KOPT-K1 (cell line): ENCODE measurements at regions not wholly inside any gene's neighbourhood (a gene's known extent, or its start where the extent isn't known, plus 50 kb on each side); places are given as distances from the start of the nearest gene placed in this dataset.
"Not testable (repeated sequence)": the region's sequence is repeated elsewhere in the genome, so short reads cannot be mapped to it uniquely, and the experiment has no call there.

Source experiments
- H3K27ac ChIP-seq: fragments of 200-600 bp; sonication (generic); 2 replicates; pipeline ENCODE4 v1.5.1; 2016; ENCODE audit warnings: antibody characterized with exemption, mild to moderate bottlenecking, low read depth, low read length; ENCODE audit not compliant: poor library complexity, severe bottlenecking
- H3K36me3 ChIP-seq: fragments of 200-600 bp; sonication (generic); 2 replicates; pipeline ENCODE4 v1.5.1; 2017; ENCODE audit warnings: antibody characterized with exemption, mild to moderate bottlenecking, low read length, moderate library complexity; ENCODE audit not compliant: insufficient read depth
- H3K9me3 ChIP-seq: fragments of 200-600 bp; sonication (generic); 2 replicates; pipeline ENCODE4 v1.5.1; 2017; ENCODE audit warnings: antibody characterized with exemption, low read length, mild to moderate bottlenecking; ENCODE audit not compliant: insufficient read depth, poor library complexity, severe bottlenecking

DNA sequence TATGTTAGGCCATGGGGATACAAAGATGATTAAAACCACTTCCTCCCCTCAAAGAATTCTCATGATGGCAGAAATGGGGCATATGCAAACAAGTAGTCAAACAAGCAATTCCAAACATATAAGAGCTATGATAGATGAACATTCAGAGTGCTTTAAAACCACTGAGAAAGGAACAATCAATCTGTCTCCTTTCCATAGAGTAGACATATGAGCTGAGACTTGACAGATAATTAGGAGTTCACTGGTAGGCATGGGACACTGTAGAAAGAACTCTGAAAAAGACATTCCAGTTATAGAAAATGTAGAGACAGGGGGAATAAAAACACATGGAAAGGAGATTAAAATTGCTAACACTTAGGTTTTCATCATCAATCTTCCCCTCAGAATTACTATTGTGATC is 372.8 kb downstream of the KLHL4 start:
- Histone ChIP-seq H3K36me3 (no peaks in the 10 kb centered on the region), H3K9me3 (no peaks in the 10 kb centered on the region), H3K27ac (no peak overlapping the region)

DNA sequence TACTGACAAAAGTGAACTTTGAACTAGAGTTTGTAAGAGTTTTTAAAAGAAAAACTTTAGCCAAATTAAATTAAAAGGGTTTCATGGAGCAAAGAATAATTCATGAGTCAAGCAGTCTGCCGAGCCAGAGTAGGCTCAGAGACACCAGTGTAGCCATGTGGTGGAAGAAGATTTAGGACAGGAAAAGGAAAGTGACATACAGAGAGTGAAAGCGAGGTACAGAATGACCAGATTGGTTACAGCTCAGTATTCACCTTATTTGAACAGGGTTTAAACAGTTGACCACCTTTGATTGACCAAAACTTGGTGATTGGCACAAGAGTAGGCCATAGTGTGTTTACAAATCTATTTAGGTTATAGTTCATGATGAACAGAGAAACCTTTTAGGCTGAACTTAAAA is 377.8 kb downstream of the KLHL4 start:
- H3K9me3 ChIP-seq, result no peaks in the 10 kb centered on the region
- H3K27ac ChIP-seq, result no peak overlapping the region

DNA sequence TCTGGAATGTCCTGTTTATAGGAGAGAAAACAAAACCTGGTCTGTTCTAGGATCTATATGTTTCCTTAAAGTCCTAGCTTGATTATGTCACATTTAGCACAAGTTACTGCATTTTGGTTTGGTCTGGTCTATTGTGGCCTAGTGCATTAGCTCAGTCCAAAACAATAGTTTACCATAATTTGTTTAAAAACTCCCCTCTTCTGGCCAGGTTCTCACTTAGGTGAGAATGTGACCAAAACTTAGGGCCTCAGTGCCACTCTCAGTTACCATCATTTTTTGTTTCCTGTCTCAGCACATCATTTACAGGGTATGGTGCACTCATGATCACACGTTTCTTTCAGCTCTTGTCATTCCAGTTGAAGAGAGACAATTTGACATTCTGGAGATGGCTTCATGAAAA is 378.5 kb downstream of the KLHL4 start:
- Histone ChIP-seq H3K9me3 (no peaks in the 10 kb centered on the region), H3K27ac (no peak overlapping the region), H3K36me3 (no peaks in the 10 kb centered on the region)

More for the DNA sequence above, 377.8 kb downstream of the KLHL4 start:
- H3K36me3 ChIP-seq, result no peaks in the 10 kb centered on the region

DNA sequence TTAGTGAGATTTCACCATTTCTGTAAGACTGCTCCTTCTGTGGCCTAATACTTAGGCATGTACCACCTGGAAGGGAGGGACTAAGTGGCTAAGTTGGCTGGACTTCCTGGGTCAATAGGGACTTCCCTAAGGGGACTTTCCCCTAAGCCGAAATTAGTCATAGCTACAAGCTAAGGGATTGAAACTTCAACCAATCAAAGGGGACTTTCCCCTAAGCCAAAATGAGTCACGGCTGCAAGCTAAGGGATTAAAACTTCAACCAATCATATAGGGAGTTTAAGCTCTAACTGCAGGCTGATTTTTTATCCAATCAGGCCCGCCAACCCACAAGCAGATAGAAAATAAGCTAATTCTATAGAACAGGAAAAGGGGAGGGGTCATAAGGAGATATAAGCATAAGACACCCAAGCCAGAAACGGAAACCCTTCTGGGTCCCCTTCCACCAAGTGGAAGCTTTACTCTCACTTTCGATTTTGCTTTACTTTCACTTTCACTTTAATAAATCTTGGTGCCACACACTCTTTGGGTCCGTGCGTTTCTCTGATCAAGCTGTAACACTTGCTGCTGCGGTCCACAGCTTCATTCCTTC is 382.8 kb downstream of the KLHL4 start:
- no peaks in the 10 kb centered on the region for H3K36me3 ChIP-seq
- no peaks in the 10 kb centered on the region for H3K9me3 ChIP-seq
- H3K27ac ChIP-seq, result no peak overlapping the region

DNA sequence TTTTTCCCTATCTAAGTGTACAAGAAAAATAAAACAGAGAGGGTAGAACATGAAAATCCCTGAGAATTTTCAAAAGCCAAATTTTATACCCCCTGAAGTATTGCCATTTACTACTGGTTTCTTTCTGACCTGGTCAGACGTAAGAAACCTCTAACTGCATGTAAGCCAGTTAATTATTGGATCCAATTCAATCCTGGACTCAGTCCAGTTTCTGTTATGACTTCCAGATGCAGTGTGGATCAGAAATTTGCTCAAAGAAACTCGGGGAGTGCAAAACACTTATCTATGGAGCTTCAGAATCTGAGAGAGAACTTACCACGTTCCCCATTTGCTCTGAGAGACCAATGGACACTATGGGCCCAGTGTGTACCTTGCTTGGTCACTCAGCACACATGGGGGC is 383.5 kb downstream of the KLHL4 start:
- Histone ChIP-seq H3K36me3 (no peaks in the 10 kb centered on the region), H3K27ac (no peak overlapping the region), H3K9me3 (no peaks in the 10 kb centered on the region)

DNA sequence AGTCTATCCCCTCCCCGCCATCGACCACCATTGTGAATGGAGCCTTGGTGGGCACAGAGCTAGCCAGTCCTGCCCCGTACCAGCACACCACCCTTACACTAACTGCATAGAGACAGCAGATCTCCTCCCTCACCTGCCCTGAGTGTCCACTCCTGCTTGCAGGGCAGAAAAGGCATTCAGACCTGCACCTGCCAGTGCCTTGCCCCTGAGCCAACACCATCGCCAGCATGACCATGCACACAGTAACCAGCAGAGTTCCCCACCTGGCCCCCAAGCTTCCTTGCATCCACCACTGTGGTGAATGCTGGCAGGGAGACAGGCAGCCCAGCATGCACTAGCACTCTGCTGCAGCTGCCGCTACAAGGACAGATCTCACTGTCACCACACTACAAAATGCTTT is 397.1 kb downstream of the KLHL4 start:
- no peaks in the 10 kb centered on the region for H3K9me3 ChIP-seq
- no peaks in the 10 kb centered on the region for H3K36me3 ChIP-seq
- no peak overlapping the region for H3K27ac ChIP-seq

DNA sequence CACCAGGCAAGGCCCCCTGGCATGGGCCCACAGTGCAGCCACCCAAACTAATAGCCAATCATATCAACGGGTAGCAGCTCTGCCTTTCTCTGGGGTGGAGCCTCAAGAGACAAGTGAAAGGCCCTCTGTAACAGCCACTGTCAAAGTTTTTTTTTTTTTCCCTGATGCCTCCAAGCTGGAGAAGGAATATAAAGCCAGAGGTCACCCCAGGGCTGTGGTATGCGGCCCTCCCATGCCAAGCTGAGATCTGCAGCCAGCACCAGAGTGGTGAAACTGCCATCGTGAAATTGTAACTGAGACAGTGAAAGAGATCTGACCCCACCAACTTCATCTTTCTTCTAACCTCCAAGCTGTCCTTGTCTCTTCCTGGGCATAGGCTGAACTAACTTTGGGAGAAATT is 407.0 kb downstream of the KLHL4 start:
- no peak overlapping the region for H3K27ac ChIP-seq
- H3K36me3 ChIP-seq, result no peaks in the 10 kb centered on the region
- no peaks in the 10 kb centered on the region for H3K9me3 ChIP-seq

DNA sequence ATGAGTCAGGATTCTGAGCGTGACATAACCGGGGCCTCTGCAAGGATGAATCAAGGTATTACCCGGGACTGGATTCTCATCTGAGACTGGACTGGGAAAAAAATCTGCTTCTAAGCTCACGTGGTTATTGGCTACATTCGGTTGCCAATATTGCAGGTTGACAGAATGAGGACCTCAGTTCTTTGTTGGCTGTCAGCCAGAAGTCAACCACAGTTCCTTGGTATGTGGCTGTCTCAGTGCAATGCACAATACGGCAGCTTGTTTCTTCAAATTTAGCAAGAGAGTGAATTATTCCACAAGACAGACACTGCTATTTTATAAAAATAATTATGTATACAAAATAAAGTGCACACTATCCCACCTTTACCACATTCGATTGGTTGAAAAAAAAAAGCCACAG is 424.2 kb downstream of the KLHL4 start:
- Histone ChIP-seq H3K36me3 (no peaks in the 10 kb centered on the region), H3K9me3 (no peaks in the 10 kb centered on the region), H3K27ac (no peak overlapping the region)

DNA sequence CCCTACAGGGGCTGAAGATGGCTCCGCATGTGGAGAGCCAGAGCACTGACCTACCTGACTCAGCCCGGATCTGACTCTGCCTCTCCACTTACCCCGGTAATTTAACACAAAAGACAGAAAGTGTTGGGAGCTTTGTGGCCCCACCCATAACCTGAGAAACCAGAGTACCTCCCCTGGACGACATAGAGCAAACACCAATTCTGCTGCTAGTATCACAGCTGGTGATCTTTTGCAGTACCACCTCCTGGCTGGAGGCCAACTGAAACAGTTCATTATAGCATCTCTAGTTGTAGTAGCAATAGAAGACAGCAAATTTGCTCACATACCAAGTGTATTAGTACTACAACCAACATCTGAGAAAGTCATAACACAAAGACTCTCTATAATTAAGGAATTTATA is 443.9 kb downstream of the KLHL4 start:
- Histone ChIP-seq H3K27ac (no peak overlapping the region), H3K9me3 (no peaks in the 10 kb centered on the region), H3K36me3 (no peaks in the 10 kb centered on the region)

DNA sequence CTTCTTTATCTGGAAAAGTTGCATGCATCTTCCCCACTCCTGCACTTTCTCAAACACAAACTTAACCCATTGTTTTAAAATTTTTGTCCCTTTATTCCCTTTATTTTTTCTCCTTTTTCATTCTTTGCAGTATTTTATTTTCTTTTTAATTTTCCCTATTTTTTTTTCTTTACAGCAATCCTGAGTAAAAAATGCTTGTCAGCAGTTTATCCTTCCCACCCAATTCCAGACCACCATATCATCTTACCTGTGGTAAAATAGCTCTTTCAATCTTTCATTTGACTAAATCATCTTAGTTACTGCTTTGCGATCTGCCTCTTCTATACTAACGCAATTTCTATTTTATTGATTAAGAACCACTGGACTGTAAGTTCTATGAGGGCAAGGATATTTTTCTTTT is 450.5 kb downstream of the KLHL4 start:
- no peak overlapping the region for H3K27ac ChIP-seq
- no peaks in the 10 kb centered on the region for H3K36me3 ChIP-seq
- H3K9me3 ChIP-seq, result no peaks in the 10 kb centered on the region

DNA sequence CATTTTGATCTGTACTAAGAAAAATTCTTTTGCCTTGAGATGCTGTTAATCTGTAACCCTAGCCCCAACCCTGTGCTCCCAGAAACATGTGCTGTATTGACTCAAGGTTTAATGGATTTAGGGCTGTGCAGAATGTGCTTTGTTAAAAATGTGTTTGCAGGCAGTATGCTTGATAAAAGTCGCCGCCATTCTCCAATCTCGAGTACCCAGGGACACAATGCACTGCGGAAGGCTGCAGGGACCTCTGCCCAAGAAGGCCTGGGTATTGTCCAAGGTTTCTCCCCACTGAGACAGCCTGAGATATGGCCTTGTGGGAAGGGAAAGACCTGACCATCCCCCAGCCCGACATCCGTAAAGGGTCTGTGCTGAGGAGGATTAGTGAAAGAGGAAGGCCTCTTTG is 454.5 kb downstream of the KLHL4 start:
- H3K9me3 ChIP-seq, H3K36me3 ChIP-seq, H3K27ac ChIP-seq: not testable (repeated sequence)

DNA sequence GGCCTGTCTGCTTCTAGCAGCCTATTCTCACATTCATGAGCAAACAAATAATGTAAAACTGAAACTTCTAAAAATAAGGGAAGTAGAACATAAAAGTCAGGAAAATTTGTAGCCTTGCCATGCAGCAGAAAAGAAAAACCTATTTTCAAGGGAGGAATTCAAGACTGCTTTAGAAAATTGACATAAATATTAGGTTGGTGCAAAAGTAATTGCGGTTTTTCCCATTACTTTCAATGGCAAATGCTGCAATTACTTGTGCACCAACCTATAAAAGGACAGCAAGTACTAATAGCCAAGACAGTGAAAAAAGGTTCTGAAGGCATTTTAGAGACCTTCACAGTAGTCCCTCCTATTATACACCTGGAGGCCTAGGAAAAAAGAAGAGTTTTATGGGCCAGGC is 457.8 kb downstream of the KLHL4 start:
- no peaks in the 10 kb centered on the region for H3K36me3 ChIP-seq
- H3K27ac ChIP-seq, result no peak overlapping the region
- no peaks in the 10 kb centered on the region for H3K9me3 ChIP-seq

DNA sequence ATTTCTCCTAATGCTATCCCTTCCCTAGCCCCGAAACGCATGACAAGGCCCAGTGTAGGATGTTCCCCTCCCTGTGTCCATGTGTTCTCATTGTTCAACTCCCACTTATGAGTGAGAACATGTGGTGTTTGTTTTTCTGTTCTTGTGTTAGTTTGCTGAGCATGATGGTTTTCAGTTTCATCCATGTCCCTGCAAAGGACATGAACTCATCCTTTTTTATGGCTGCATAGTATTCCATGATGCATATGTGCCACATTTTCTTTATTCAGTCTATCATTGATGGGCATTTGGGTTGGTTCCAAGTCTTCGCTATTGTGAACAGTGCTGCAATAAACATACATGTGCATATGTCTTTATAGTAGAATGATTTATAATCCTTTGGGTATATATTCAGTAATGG is 490.3 kb downstream of the KLHL4 start:
- not testable (repeated sequence) for H3K36me3 ChIP-seq, H3K27ac ChIP-seq, H3K9me3 ChIP-seq

DNA sequence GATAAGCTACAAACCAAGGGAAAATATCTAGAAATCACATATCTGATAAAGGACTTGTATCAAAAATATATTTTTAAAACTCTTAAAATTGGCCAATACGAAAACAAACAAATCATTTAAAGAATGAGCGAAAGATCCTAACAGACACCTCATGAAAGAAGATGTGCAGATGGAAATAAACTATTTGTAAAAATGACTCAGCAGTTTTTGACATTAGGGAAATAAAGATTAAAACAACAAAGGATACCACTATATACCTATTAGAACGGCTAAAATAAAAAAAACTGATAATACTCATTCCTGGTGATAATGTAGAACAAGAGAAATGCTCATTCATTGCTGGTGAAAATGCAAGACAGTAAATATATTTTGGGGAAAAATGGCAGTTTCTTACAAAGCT is 506.4 kb downstream of the KLHL4 start:
- Histone ChIP-seq H3K36me3 (no peaks in the 10 kb centered on the region), H3K27ac (no peak overlapping the region), H3K9me3 (no peaks in the 10 kb centered on the region)

DNA sequence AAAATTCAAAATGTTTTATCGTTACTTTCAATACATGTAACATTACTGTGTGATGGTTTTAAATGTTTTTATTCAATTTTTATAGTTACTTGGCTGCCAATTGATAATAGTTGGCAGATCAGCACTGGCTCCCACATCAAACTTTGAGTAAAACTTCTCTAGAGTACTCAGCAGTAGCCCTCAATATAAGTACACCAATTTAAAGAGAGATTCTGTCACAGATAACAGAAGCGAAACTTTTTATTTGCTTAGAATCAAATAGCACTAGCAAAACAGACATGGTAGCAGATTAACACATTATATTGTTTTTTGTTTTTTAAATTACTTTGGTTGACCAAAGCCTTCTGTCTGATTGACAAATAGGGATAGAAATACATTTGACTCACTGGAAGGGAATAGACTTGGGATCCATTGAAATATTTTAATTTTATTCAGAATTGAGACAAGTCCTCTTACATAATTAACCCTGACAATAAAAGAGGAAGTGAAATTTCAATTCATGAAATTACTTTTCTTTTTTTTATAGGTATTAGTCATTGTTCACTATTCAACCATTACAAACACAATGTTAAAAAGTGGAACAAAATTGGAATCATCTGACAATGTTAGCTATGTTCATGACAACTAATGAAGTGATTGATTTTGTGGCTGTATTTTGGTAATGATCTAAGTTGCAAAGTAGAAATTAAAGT is 554.9 kb downstream of the KLHL4 start:
- Histone ChIP-seq H3K9me3 (no peaks in the 10 kb centered on the region), H3K36me3 (no peaks in the 10 kb centered on the region), H3K27ac (no peak overlapping the region)

DNA sequence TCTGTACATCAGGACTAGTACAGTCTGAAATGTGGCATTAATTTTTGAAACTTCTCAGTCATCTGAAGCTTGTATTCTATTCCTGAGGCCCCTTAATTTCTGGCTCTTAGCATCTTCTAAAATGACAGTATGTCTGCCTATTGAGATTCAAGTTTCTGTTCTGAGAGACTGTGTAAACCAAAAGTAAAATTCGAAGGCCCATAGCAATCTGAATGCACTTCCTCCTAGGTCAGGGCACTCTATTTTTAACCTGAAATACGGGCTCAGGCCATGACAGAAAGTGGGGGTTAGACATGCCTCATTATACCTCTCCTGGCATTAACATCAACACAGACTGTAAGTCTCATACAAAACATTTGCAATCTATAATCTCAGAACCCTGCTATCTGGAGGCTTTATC is 584.4 kb downstream of the KLHL4 start:
- Histone ChIP-seq H3K9me3 (no peaks in the 10 kb centered on the region), H3K27ac (no peak overlapping the region), H3K36me3 (no peaks in the 10 kb centered on the region)
